PC-9 (cell line): ENCODE measurements at regions not wholly inside any gene's neighbourhood (a gene's known extent, or its start where the extent isn't known, plus 50 kb on each side); places are given as distances from the start of the nearest gene placed in this dataset.

ENCODE experiments used
- CTCF ChIP-seq: fragments of 200-600 bp; sonication (generic); conservative IDR thresholded peaks from 2 replicates; pipeline ENCODE4 v1.6.1; 2017; ENCODE audit warnings: mixed run types, antibody characterized with exemption, mild to moderate bottlenecking, moderate library complexity
- EZH2 ChIP-seq: fragments of 200-600 bp; sonication (generic); IDR thresholded peaks from 2 replicates; pipeline ENCODE4 v1.8.0; 2017; ENCODE audit warnings: antibody characterized with exemption, low read depth

- TF ChIP-seq CTCF (no peak), EZH2 (no peak)
Observed at GRCh38 chr15:70236341-70237086, 138.8 kb upstream of the TLE3 start.
